K562 (cell line): ENCODE measurements at regions not wholly inside any gene's neighbourhood (a gene's known extent, or its start where the extent isn't known, plus 50 kb on each side); places are given as distances from the start of the nearest gene placed in this dataset.

Experiments used
- ATAC-seq: fragments of 200-7000 bp; cut with Tn5 transposase; 3 replicates; pipeline ENCODE4 v1.9.1; 2020; ENCODE audit warnings: moderate library complexity
- BruUV-seq: library from RNA; stranded (reverse); fragments of 400-500 nt; replicated peaks from 2 replicates; lab custom pipeline; 2021; lab: Mats Ljungman, UMichigan
- CTCF ChIA-PET: fragments of 300-600 bp; formaldehyde crosslinking; extraction: SDS; loops from one replicate; lab custom pipeline; 2021; ENCODE audit warnings: low intra/inter-chr PET ratio; lab: Yijun Ruan, JAX
- POLR2A ChIA-PET: fragments of 300-600, 350-650 bp; sonication (Branson Sonifier 250); formaldehyde crosslinking; extraction: SDS; loops from one replicate; lab custom pipeline; 2021; ENCODE audit warnings: antibody characterized with exemption, inconsistent platforms; lab: Yijun Ruan, JAX
- DNase-seq, 4 experiments: peaks; one replicate each; pipeline versions ENCODE4 v3.0.0 to v3.0.0-alpha.2; 2011 to 2018; ENCODE audit warnings: low spot score in 3 of 4, mixed read lengths in 3 of 4; ENCODE audit errors: extremely low read depth in 1 of 4
- FAIRE-seq: peaks from 2 replicates; lab custom pipeline; 2011; peaks lifted over from hg19 to GRCh38; lab: Jason Lieb, UNC
- H2AFZ ChIP-seq: 2 replicates; pipeline ENCODE4 v1.6.0; 2011; ENCODE audit warnings: low read depth, low read length, control low read depth, inconsistent platforms
- H3K27ac ChIP-seq: fragments of 200-600 bp; 3 replicates; pipeline ENCODE4 v1.8.0; 2011; ENCODE audit warnings: low read depth, mild to moderate bottlenecking, control low read depth, inconsistent platforms, low read length, moderate library complexity, mixed read lengths; ENCODE audit errors: extremely low read depth
- H3K27me3 ChIP-seq, 2 experiments: fragments of 300-600 bp in 1 of 2; 2 replicates in 1 of 2; 3 replicates in 1 of 2; pipeline versions ENCODE4 v1.6.0 to v1.8.0; 2011; ENCODE audit warnings: inconsistent platforms in 2 of 2, low read length in 2 of 2, mild to moderate bottlenecking in 1 of 2, mixed read lengths in 1 of 2, moderate library complexity in 1 of 2; ENCODE audit not compliant: control insufficient read depth in 2 of 2, insufficient read depth in 2 of 2
- H3K36me3 ChIP-seq: fragments of 300-600 bp; 3 replicates; pipeline ENCODE4 v1.8.0; 2011; ENCODE audit warnings: mild to moderate bottlenecking, low read length, inconsistent platforms; ENCODE audit not compliant: control insufficient read depth, insufficient read depth
- H3K4me1 ChIP-seq, 2 experiments: fragments of 200-600 bp in 1 of 2; replicated peaks in 1 of 2; 2 replicates in 1 of 2; 3 replicates in 1 of 2; pipeline versions ENCODE4 v1.5.1 to v1.8.0; 2011; ENCODE audit warnings: inconsistent platforms in 2 of 2, low read length in 2 of 2, mild to moderate bottlenecking in 1 of 2, mixed read lengths in 1 of 2, moderate library complexity in 1 of 2; ENCODE audit not compliant: control insufficient read depth in 2 of 2, insufficient read depth in 2 of 2
- H3K4me2 ChIP-seq: 2 replicates; pipeline ENCODE4 v1.6.1; 2011; ENCODE audit warnings: low read length, control low read depth, inconsistent platforms, mixed read lengths; ENCODE audit not compliant: insufficient read depth
- H3K4me3 ChIP-seq: fragments of 200-600 bp; sonication (generic), shearing (Covaris generic); 2 replicates; pipeline ENCODE4 v1.5.1; 2016; ENCODE audit warnings: control low read depth, inconsistent platforms
- H3K79me2 ChIP-seq: fragments of 200-600 bp; 3 replicates; pipeline ENCODE4 v1.8.0; 2011; ENCODE audit warnings: low read length, inconsistent platforms; ENCODE audit not compliant: control insufficient read depth, insufficient read depth
- H3K9ac ChIP-seq, 2 experiments: 2 replicates each; pipeline versions ENCODE4 v1.6.0 to v1.6.1; 2011; ENCODE audit warnings: low read depth in 2 of 2, low read length in 2 of 2, control low read depth in 1 of 2, inconsistent platforms in 1 of 2, mild to moderate bottlenecking in 1 of 2, mixed read lengths in 1 of 2; ENCODE audit not compliant: insufficient read depth in 1 of 2
- H3K9me1 ChIP-seq: one replicate; pipeline ENCODE4 v1.6.0; 2011; ENCODE audit warnings: inconsistent platforms, mild to moderate bottlenecking, low read length, moderate library complexity; ENCODE audit not compliant: control insufficient read depth, insufficient read depth
- H3K9me3 ChIP-seq: replicated peaks from 2 replicates; pipeline ENCODE4 v1.5.1; 2011; ENCODE audit warnings: low read depth, low read length, inconsistent platforms; ENCODE audit not compliant: control insufficient read depth, insufficient read depth
- H4K20me1 ChIP-seq: replicated peaks from 2 replicates; pipeline ENCODE4 v1.6.1; 2011; ENCODE audit warnings: low read length, inconsistent platforms, mixed read lengths; ENCODE audit not compliant: control insufficient read depth, insufficient read depth
- ELF2 ChIP-seq: fragments of 250-450 bp; sonication (Bioruptor Pico); IDR thresholded peaks from 2 replicates; pipeline ENCODE4 v1.5.0; 2021; ENCODE audit warnings: mild to moderate bottlenecking
- HNRNPK ChIP-seq: fragments of 200-400 bp; formaldehyde crosslinking; IDR thresholded peaks from one replicate; pipeline ENCODE4 v1.6.1; 2018; ENCODE audit warnings: mild to moderate bottlenecking, low read depth, low read length; ENCODE audit not compliant: poor library complexity, severe bottlenecking
- MAFG ChIP-seq: fragments of 450-650 bp; conservative IDR thresholded peaks from 2 replicates; pipeline ENCODE4 v1.6.1; 2016; ENCODE audit warnings: missing genetic modification characterization, missing compliant biosample characterization
- MEF2D ChIP-seq: conservative IDR thresholded peaks from 2 replicates; pipeline ENCODE4 v1.6.1; 2016; ENCODE audit warnings: low read depth, missing genetic modification characterization, missing compliant biosample characterization
- NR4A1 ChIP-seq, 2 experiments: fragments of 250-450 bp in 1 of 2; fragments of 450-650 bp in 1 of 2; sonication (Bioruptor Pico) in 1 of 2; IDR thresholded peaks; 2 replicates each; pipeline versions ENCODE4 v1.4.0 to v1.6.1; 2016 to 2020; ENCODE audit warnings: mild to moderate bottlenecking in 2 of 2, missing compliant biosample characterization in 1 of 2, missing genetic modification characterization in 1 of 2, moderate library complexity in 1 of 2
- RAD51 ChIP-seq: fragments of 450-650 bp; IDR thresholded peaks from 2 replicates; pipeline ENCODE4 v1.7.1; 2016; ENCODE audit warnings: low read depth, mild to moderate bottlenecking, borderline replicate concordance
- TCFL5 ChIP-seq: fragments of 250-450 bp; sonication (Bioruptor Pico); conservative IDR thresholded peaks from 2 replicates; pipeline ENCODE4 v1.6.1; 2021; ENCODE audit warnings: mild to moderate bottlenecking, moderate library complexity, matching md5 sums
- in situ Hi-C: fragments of 300-500 bp; cut with MboI; formaldehyde crosslinking; loops from 4 replicates; pipeline ENCODE4 v1.15.0; 2018; ENCODE audit warnings: inconsistent platforms, mixed read lengths
- intact Hi-C: fragments of 100-400 bp; cut with micrococcal nuclease; formaldehyde crosslinking; loops from 2 replicates; pipeline ENCODE4 v1.14.2; 2022
- TF ChIP-seq, protein P1 (sequence below): IDR thresholded peaks from 2 replicates; pipeline ENCODE4 v1.6.1; 2011; ENCODE audit warnings: borderline replicate concordance, low read depth, mild to moderate bottlenecking, moderate library complexity, low read length; ENCODE audit not compliant: insufficient read depth, poor library complexity, severe bottlenecking
- TF ChIP-seq, protein P2 (sequence below): fragments of 250-450 bp; sonication (Bioruptor Pico); IDR thresholded peaks from 2 replicates; pipeline ENCODE4 v1.4.0; 2020

DNA sequence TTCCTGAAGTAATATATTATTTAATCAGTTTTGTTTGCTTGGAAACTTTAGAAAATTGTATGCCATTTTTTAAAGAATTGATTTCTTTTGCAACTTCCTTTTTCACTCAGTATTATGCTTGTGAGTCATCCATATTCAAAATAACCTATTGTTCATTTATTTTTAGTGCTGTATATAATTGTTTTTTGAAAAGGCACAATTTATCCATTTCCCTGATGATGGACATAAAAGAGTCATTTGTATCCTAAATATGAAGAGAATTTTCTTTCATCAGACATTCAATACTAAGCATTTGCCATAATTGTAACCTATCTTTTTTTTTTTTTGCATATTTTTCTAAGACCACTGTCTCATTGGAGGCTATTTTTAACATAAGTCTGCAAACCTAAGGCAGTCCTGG, 134.1 kb upstream of the SERPINE2 start:
- H3K9me3 ChIP-seq: no peaks in the 10 kb centered on the region
- intact Hi-C loops: no loop called here
- H3K4me3 ChIP-seq: no peak overlapping the region
- no peak overlapping the region for H3K9ac ChIP-seq
- no peaks in the 10 kb centered on the region for H3K9me1 ChIP-seq
- H4K20me1 ChIP-seq: no peaks in the 10 kb centered on the region
- no peak overlapping the region for H2AFZ ChIP-seq
- no peak for TF ChIP-seq RAD51
- TF ChIP-seq HNRNPK: no peak
- no peak for TF ChIP-seq MAFG (tag)
- no peak for TF ChIP-seq NR4A1 (CRISPR knock-in tag; IDR thresholded peaks at IDR 0.05)
- TF ChIP-seq NR4A1 (tag; IDR thresholded peaks at IDR 0.05): no peak
- TF ChIP-seq TCFL5 (CRISPR knock-in tag): no peak
- TF ChIP-seq MEF2D: no peak
- TF ChIP-seq, protein P1, sequence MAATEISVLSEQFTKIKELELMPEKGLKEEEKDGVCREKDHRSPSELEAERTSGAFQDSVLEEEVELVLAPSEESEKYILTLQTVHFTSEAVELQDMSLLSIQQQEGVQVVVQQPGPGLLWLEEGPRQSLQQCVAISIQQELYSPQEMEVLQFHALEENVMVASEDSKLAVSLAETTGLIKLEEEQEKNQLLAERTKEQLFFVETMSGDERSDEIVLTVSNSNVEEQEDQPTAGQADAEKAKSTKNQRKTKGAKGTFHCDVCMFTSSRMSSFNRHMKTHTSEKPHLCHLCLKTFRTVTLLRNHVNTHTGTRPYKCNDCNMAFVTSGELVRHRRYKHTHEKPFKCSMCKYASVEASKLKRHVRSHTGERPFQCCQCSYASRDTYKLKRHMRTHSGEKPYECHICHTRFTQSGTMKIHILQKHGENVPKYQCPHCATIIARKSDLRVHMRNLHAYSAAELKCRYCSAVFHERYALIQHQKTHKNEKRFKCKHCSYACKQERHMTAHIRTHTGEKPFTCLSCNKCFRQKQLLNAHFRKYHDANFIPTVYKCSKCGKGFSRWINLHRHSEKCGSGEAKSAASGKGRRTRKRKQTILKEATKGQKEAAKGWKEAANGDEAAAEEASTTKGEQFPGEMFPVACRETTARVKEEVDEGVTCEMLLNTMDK: no peak
- TF ChIP-seq ELF2 (CRISPR knock-in tag): no peak
- TF ChIP-seq, protein P2, sequence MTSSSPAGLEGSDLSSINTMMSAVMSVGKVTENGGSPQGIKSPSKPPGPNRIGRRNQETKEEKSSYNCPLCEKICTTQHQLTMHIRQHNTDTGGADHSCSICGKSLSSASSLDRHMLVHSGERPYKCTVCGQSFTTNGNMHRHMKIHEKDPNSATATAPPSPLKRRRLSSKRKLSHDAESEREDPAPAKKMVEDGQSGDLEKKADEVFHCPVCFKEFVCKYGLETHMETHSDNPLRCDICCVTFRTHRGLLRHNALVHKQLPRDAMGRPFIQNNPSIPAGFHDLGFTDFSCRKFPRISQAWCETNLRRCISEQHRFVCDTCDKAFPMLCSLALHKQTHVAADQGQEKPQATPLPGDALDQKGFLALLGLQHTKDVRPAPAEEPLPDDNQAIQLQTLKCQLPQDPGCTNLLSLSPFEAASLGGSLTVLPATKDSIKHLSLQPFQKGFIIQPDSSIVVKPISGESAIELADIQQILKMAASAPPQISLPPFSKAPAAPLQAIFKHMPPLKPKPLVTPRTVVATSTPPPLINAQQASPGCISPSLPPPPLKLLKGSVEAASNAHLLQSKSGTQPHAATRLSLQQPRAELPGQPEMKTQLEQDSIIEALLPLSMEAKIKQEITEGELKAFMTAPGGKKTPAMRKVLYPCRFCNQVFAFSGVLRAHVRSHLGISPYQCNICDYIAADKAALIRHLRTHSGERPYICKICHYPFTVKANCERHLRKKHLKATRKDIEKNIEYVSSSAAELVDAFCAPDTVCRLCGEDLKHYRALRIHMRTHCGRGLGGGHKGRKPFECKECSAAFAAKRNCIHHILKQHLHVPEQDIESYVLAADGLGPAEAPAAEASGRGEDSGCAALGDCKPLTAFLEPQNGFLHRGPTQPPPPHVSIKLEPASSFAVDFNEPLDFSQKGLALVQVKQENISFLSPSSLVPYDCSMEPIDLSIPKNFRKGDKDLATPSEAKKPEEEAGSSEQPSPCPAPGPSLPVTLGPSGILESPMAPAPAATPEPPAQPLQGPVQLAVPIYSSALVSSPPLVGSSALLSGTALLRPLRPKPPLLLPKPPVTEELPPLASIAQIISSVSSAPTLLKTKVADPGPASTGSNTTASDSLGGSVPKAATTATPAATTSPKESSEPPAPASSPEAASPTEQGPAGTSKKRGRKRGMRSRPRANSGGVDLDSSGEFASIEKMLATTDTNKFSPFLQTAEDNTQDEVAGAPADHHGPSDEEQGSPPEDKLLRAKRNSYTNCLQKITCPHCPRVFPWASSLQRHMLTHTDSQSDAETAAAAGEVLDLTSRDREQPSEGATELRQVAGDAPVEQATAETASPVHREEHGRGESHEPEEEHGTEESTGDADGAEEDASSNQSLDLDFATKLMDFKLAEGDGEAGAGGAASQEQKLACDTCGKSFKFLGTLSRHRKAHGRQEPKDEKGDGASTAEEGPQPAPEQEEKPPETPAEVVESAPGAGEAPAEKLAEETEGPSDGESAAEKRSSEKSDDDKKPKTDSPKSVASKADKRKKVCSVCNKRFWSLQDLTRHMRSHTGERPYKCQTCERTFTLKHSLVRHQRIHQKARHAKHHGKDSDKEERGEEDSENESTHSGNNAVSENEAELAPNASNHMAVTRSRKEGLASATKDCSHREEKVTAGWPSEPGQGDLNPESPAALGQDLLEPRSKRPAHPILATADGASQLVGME: no peak
- H3K27me3 ChIP-seq: no peaks in the 10 kb centered on the region
- BruUV-seq: no TSS peak
- ChIA-PET CTCF (no interaction called here), POLR2A (no interaction called here)
- H3K4me1 ChIP-seq: no peaks in the 10 kb centered on the region
- H3K27ac ChIP-seq: no peak overlapping the region
- no peaks in the 10 kb centered on the region for H3K36me3 ChIP-seq
- DNase-seq (no peak), ATAC-seq (no peak), FAIRE-seq (no peak)
- H3K79me2 ChIP-seq: no peaks in the 10 kb centered on the region
- in situ Hi-C loops: no loop called here
- no peak overlapping the region for H3K4me2 ChIP-seq
